Activated CD8-positive, alpha-beta memory T cell treated with anti-CD3 and anti-CD28 coated beads for 4 hours (primary cell): ENCODE measurements at regions not wholly inside any gene's neighbourhood (a gene's known extent, or its start where the extent isn't known, plus 50 kb on each side); places are given as distances from the start of the nearest gene placed in this dataset.

ENCODE experiments used
- DNase-seq, 2 donors: peaks; one replicate each; pipeline ENCODE4 v3.0.0-alpha.2; 2020; ENCODE audit warnings: low read depth in 2 of 2

DNA sequence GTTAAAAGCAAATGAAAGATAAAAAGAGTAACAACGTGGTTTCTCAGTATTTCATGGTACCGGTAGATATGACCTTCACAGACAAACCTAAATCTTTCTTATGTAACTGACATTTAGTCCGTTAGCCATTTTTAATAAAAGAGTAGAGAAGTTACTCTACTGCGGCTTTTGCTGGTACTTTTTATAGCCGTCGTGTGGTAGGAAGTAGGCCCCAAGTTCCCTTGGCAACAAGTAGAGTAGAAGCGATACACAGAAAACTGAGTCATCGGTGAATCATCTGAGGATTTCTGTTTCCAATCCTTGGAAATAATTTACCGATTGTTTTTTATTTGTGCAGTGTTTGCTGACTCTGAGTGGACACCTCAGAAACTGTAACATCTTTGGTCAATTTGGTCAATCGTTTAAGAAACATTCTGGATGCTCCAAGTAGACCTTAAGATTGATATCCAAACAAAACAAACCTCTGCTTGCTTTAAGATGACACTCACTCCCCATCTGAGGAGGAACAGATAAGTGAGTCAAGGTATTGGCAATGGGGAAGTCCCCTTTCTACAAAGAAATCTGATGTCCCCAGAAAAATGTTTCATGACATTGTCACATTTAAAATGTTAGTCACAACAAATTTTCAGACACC lies 63.9 kb upstream of the AHR start:
- peak; percentile 19 to 61 for DNase-seq

- no peak for DNase-seq
Measured at GRCh38 chr7:17236171-17236570, 62.3 kb upstream of the AHR start.

- DNase-seq: no peak
Measured at GRCh38 chr7:17236603-17237002, 61.8 kb upstream of the AHR start.

- DNase-seq: no peak
Measured at GRCh38 chr7:17239046-17239445, 59.4 kb upstream of the AHR start.

DNA sequence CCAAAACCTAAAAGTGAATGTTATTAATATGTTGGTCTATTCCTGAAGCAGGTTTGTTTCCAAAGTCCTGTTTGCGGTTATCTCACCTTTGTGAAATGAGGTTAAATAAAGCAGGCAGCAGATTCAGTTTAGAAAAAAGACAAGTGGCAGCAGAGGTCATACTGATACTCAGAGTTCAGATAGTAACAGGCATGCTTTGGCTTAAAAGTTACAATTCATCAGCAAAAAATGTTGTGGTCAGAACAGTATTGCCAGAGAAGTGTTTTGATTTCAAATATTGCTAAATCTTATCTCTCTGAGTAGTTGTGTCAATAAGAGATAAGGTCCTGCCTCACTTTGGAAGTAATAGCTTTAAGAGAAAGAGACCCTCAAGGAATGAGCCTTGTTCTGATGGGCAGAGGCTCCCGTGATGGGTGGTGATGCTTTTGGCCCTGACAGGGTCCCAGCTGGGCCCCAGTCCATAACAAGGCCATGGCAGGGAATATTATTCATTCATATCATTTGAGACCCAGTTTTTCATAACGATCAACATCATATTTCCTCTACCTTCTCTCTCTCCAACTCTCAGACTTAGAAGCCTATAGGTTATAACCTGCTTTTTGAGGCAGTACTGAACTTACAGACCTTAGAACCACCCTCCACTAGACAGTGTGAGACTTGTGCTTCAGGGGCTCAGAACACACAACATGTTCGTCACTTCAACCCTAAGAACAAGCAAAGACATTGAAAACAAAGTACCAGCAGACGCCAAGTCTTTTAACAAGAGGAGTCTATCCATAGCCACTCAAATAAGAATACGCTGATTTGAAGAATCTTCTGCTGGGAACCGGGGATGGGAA lies 58.5 kb upstream of the AHR start:
- DNase-seq: no peak

GRCh38 chr7:17242504-17242903 lies 55.9 kb upstream of the AHR start:
- no peak for DNase-seq

GRCh38 chr7:17244786-17245185 lies 53.7 kb upstream of the AHR start:
- no peak for DNase-seq

DNA sequence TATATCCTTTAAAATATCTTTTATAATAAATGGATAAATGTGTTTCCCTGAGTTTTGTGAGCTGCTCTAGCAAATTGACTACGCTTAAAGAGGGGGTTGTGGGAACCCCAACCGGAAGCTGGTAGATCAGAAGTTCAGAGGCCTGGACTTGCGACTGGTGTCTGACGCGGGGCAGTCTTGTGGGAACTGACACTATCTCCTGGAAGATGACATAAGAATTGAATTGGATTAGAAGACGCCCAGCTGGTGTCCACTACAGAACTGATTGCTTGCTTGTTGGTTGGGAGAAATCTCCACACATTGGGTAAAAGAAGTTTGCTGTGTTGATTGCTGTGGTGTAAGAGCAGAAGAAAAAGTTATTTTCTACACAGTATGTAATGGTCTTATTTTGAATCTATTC lies 51.1 kb upstream of the AHR start:
- DNase-seq: no peak

- no peak for DNase-seq
Measured at GRCh38 chr7:17248527-17248926, 49.9 kb upstream of the AHR start.
